CD4-positive, alpha-beta T cell treated with Interleukin-21 for 1 hour (primary cell): ENCODE measurements at regions not wholly inside any gene's neighbourhood (a gene's known extent, or its start where the extent isn't known, plus 50 kb on each side); places are given as distances from the start of the nearest gene placed in this dataset.
"Not testable (repeated sequence)": the region's sequence is repeated elsewhere in the genome, so short reads cannot be mapped to it uniquely, and the experiment has no call there.

Experiments
- DNase-seq: peaks from one replicate; pipeline ENCODE4 v3.0.0-alpha.2; 2020

DNA sequence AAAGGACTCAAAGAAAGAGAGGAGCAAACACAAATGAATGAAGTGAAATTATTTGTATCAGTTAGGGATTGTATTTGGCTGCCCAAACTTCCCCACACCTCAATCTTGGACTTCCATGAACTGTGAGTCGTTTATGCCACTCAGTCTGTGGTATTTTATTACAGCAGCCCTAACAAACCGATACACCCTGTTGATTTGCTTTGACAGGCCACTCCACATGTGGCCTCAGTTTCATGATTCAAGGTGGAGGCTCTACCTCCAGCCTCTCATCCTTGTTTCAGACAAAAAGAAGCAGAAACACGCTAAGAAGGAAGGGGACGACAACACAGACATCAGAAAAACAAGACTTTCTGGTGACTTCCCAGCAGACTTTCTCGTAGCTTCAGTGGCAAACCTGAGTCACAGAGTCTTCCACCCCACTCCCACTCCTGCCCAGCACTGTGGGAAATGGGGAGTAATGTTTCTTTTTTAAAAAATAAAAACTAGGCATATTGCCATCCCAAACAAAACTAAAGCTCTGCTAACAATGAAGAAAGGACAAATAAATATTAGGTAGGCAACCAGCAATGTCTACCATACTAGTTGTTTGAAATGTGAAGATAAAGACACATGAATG is 52.2 kb upstream of the ABCA1 start:
- DNase-seq, result no peak

GRCh38 chr9:104981543-104982129 is 53.7 kb upstream of the ABCA1 start:
- no peak for DNase-seq

DNA sequence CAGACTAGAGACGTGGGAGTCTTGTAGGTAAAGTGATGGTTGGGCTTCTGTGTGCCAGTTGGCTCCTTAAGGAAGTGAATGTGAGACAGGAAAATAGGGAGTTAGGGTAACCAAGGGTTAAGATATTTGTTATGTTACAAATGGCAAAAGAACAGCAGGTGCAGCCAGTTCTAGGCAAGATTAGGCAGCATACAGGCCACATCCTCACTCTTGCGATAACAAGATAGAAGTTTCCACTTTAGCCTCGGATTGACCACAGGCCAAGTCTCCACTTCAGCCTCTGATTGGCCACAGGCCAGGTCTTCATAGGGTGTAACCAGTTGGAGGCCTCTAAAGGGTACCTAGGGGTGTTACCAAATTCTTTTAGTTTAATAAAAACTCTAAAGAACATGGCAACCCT is 54.6 kb upstream of the ABCA1 start:
- DNase-seq, result no peak

- no peak for DNase-seq
These were observed 55.5 kb upstream of the ABCA1 start for GRCh38 chr9:104983491-104983890.

DNA sequence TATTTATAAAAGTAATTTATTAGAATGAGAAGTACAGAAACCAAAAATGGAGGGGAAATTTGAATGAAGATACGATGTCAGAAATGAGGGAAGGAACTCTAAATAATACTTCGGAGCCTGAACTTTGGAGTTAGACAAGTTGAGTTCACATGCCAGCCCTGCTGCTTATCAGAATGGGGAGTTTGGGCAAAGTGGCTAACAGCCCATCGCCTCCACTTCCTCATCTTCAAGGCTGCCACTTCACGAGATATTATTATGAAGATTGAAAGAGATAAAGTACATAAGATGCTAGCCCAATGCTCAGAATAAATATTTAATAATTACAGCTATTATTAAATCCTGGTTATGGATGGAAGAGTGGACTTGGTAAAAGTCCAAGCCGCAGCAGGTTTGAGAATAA is 56.2 kb upstream of the ABCA1 start:
- no peak for DNase-seq

- no peak for DNase-seq
These were observed 56.6 kb upstream of the ABCA1 start for GRCh38 chr9:104984542-104984941.

DNA sequence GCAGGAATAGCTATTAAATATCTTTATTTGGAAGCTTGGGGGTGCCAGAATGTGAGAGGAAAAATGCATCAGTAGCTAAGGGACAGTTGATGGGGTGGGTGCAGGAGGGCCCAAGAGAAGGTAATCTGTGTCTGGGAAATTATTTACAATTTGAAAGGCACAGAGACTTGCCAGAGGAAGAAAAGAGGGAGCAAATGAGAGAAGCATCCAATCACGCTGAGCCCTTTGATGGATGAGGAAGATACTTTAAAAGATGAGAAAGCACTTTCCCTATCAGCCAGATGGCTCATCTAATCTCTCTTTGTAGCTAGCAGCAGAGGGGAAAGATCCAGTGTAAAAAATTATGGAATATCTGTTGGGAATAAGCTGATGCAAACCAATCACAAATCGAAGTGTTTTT is 57.0 kb upstream of the ABCA1 start:
- no peak for DNase-seq

DNA sequence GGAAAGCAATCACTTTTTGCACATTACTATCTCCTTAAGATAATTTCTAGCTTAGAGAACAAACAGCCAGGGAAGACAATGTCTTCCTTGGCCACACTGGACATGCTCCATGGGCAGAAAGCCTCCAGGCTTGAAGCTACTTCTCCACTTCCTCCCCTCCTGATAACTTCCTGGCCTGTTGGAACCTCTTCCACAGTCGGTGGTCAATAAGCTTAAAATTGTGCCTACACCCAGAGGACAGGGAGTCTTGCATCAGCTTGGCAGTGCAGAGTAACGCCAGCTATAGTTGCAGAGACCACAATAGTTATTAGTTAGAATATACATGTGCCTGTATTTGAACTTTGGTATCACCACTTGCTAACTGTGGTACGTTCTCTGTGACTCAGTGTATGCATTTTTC is 58.1 kb upstream of the ABCA1 start:
- DNase-seq, result no peak

GRCh38 chr9:104987743-104988142 is 59.8 kb upstream of the ABCA1 start:
- no peak for DNase-seq

- DNase-seq, result no peak
These were observed 60.6 kb upstream of the ABCA1 start for GRCh38 chr9:104988539-104988938.

- DNase-seq, result peak; percentile 88
These were observed 63.4 kb upstream of the ABCA1 start for GRCh38 chr9:104991144-104991953.

DNA sequence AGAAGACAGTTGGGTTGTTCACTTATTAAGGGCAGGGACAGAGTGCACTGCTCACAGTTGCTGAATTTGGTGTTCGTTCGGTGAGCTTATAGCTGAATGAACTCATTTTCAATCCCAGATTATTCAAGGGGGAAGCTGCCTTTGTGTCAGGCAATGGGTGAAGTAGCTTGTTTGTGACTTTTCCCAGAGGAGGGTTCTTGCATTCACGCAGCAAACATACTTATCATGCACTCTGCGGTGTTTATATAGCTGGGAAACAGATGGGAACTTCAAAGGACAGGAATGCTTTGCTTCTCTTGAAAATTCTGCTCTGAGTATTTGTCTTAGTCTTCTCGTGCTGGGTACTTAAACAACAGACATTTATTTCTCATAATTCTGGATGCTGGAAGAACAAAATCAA is 64.7 kb upstream of the ABCA1 start:
- no peak for DNase-seq

DNA sequence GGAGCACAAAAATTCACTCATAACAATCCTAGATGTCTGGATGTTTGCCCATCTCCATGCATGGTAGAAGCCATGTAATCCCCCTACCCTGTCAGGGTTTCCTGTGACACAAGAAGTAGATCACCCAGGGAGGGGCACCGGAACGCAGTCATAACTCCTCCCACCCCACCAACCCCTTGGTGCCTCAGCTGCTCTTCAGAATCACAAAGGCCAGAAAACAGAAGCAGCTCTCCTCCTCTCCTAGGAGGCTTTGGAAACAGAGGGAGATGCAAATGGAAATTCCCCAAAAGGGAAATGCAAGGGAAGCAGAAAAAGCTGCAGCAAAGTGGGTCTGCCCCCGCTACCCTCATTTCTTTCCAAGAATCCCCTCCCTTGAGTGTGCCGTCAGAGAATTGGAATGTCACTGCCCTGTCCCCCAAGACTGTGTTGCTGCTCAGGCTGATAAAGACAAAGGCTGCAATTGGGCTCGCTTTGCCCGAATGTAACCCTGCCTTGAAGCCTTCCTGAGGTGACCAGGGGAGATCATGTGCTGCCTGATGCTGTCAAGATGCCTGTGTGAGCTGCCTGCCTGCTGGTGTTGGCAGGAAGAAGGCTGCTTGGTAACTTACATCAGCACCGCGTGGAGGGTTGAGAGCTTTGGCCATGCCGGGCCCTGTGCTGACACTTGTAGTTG is 65.5 kb upstream of the ABCA1 start:
- DNase-seq, result peak; percentile 28

- no peak for DNase-seq
These were observed 69.6 kb upstream of the ABCA1 start for GRCh38 chr9:104997536-104997935.

DNA sequence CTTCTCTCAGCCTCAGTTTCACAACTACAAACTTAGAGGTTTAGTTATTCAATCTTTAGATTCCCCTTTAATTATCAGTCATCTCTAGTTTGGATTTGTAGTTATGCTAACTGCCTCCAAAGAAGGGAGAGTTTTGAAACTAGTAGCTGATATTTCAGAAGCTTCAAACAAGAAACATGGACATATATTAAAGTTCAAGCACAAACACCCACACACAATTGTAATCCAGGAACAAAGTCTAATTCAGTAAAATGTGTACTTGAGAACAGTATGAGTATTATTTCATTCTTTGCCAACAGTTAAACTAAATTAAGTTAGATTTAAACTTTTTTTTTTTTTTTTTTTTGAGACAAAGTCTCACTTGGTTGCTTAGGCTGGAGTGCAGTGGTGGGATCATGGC is 71.2 kb upstream of the ABCA1 start:
- DNase-seq, result no peak

- not testable (repeated sequence) for DNase-seq
These were observed 72.6 kb upstream of the ABCA1 start for GRCh38 chr9:105000529-105000928.

GRCh38 chr9:105004466-105005090 is 76.6 kb upstream of the ABCA1 start:
- DNase-seq, result no peak

DNA sequence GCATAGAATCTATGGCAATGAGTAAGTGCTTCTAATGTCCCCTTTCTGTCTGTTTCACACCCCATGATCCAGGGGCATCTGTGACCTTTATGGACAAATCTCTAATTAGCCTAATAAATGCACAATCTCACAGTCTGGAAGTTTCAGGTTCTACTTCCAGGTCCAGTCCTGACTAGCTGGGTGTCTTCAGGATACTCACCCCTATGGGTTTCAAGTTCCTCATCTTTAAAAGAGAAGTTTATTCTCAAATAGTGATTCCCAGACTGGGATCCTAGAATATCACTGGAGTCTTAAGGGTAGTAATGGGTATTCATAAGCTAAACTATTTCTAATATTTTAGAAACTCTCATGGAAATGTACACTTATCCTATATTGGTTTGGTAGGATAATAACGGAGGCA is 77.2 kb upstream of the ABCA1 start:
- DNase-seq, result no peak

DNA sequence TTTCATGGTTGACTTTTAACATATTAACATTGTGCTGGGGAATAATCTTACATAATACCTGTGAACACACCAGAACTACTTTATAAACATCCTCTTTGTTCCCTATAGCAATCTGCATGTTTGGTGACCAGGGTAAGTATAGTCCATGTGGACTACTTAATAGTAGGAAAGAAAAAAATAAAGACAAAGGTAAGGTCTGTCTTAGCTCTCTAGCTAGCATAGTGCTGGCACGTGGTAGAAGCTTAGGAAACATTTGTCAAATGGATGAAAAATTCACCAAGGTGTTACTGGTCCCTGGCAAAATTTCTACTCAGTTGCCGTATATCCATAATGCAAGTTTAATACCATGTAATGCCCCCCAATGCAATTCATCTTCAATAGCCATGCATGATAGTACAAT is 78.6 kb upstream of the ABCA1 start:
- no peak for DNase-seq

GRCh38 chr9:105007143-105007542 is 79.2 kb upstream of the ABCA1 start:
- peak; percentile 12 for DNase-seq

DNA sequence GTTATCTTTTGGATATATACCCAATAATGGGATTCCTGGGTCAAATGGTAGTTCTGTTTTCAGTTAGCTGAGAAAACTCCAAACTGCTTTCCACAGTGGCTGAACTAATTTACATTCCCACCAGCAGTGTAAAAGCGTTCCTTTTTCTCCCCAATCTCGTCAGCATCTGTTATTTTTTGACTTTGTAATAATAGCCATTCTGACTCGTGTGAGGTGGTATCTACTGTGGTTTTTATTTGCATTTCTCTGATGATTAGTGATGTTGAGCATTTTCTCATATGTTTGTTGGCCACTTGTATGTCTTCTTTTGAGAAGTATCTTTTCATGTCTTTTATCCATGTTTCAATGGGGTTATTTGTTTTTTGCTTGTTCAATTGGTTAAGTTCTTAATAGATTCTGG is 82.1 kb upstream of the ABCA1 start:
- not testable (repeated sequence) for DNase-seq

DNA sequence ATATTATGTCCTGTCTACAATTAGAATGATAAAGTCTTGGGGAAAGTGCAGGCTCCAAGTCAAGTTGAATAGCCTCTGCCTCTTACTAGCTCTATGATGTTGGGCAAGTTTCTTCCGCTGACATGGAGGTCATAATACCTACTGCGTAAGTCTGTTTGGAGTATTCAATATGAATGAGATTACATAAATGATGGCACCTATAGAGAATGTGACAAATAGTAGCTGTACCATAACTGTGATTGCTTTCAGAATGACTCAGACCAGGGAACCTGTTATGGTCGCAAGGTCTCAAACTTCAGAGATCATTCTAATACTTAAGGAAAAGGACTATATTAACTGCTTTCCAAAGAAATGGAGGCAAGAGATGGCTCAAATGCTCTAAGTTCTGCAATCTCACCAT is 94.0 kb upstream of the ABCA1 start:
- no peak for DNase-seq

GRCh38 chr9:105022545-105022944 is 94.6 kb upstream of the ABCA1 start:
- DNase-seq, result not testable (repeated sequence)
